Common myeloid progenitor, CD34-positive (primary cell): ENCODE measurements at regions not wholly inside any gene's neighbourhood (a gene's known extent, or its start where the extent isn't known, plus 50 kb on each side); places are given as distances from the start of the nearest gene placed in this dataset.

Experiments used
- CTCF ChIA-PET: fragments of 350-600 bp; sonication (Branson Sonifier 250); formaldehyde crosslinking; loops from one replicate; lab custom pipeline; 2021; ENCODE audit warnings: antibody characterized with exemption; lab: Charles Lee
- POLR2A ChIA-PET: fragments of 350-600 bp; sonication (Branson Sonifier 250); formaldehyde crosslinking; loops from one replicate; lab custom pipeline; 2021; ENCODE audit warnings: antibody characterized with exemption; lab: Charles Lee
- DNase-seq, 3 donors: peaks; one replicate each; pipeline versions ENCODE4 v3.0.0 to v3.0.0-alpha.2; 2013
- H3K27ac ChIP-seq, 2 experiments: 1 replicate in 1 of 2; 2 replicates in 1 of 2; pipeline ENCODE4 v1.7.0; 2013; ENCODE audit warnings: inconsistent platforms in 2 of 2, low read length in 2 of 2, mild to moderate bottlenecking in 2 of 2, low read depth in 1 of 2, moderate library complexity in 1 of 2; ENCODE audit not compliant: severe bottlenecking in 2 of 2, insufficient read depth in 1 of 2, poor library complexity in 1 of 2
- H3K27me3 ChIP-seq, 5 experiments: replicated peaks in 2 of 5; 1 replicate in 3 of 5; 2 replicates in 2 of 5; pipeline versions ENCODE4 v1.6.1 to v1.7.0; 2013; ENCODE audit warnings: low read length in 4 of 5, mild to moderate bottlenecking in 2 of 5, moderate library complexity in 2 of 5, inconsistent platforms in 1 of 5; ENCODE audit not compliant: insufficient read depth in 5 of 5, control insufficient read depth in 4 of 5
- H3K36me3 ChIP-seq, 4 experiments: 1 replicate in 2 of 4; 2 replicates in 2 of 4; pipeline versions ENCODE4 v1.6.1 to v1.7.0; 2013; ENCODE audit warnings: low read length in 3 of 4, control low read depth in 1 of 4, mild to moderate bottlenecking in 1 of 4; ENCODE audit not compliant: control insufficient read depth in 4 of 4, insufficient read depth in 4 of 4
- H3K4me1 ChIP-seq, 4 experiments: 1 replicate in 3 of 4; 2 replicates in 1 of 4; pipeline versions ENCODE4 v1.6.1 to v1.7.1; 2013; ENCODE audit warnings: low read length in 3 of 4, mild to moderate bottlenecking in 3 of 4, control low read depth in 1 of 4, inconsistent platforms in 1 of 4, moderate library complexity in 1 of 4; ENCODE audit not compliant: control insufficient read depth in 4 of 4, insufficient read depth in 4 of 4; ENCODE audit errors: control extremely low read depth in 1 of 4
- H3K4me3 ChIP-seq, 7 experiments: 1 replicate in 4 of 7; 2 replicates in 3 of 7; pipeline versions ENCODE4 v1.5.1 to v1.7.0; 2013; ENCODE audit warnings: mild to moderate bottlenecking in 7 of 7, low read length in 6 of 7, moderate library complexity in 6 of 7, inconsistent platforms in 2 of 7, low read depth in 2 of 7, control low read depth in 1 of 7; ENCODE audit not compliant: insufficient read depth in 4 of 7, control insufficient read depth in 1 of 7; ENCODE audit errors: extremely low read depth in 1 of 7
- H3K9me3 ChIP-seq, 5 experiments: 1 replicate in 4 of 5; 2 replicates in 1 of 5; pipeline versions ENCODE4 v1.6.1 to v1.7.1; 2013; ENCODE audit warnings: low read length in 4 of 5, mild to moderate bottlenecking in 2 of 5, inconsistent platforms in 1 of 5, low read depth in 1 of 5, moderate library complexity in 1 of 5; ENCODE audit not compliant: control insufficient read depth in 4 of 5, insufficient read depth in 2 of 5; ENCODE audit errors: control extremely low read depth in 1 of 5
- WGBS: methylation state at CpG from one replicate; pipeline ENCODE4 v1.1.5; 2013; ENCODE audit not compliant: insufficient coverage; 5-methylcytosine and 5-hydroxymethylcytosine counted together

- no peak overlapping the region for H3K4me3 ChIP-seq
- H3K27me3 ChIP-seq = peaks cover 0 to 20% (median 8%) of the 10 kb centered on the region in 5 experiments
- H3K4me1 ChIP-seq = no peaks in the 10 kb centered on the region
- CTCF ChIA-PET = no interaction called here
- no peak for DNase-seq
- POLR2A ChIA-PET = no interaction called here
- WGBS = 40% methylated on average over 15 of the region's 28 CpGs
- H3K9me3 ChIP-seq = no peaks in the 10 kb centered on the region
- H3K36me3 ChIP-seq = no peaks in the 10 kb centered on the region
- H3K27ac ChIP-seq = no peak overlapping the region
Measured at GRCh38 chrX:781224-782204, 150.9 kb downstream of the SHOX start.

DNA sequence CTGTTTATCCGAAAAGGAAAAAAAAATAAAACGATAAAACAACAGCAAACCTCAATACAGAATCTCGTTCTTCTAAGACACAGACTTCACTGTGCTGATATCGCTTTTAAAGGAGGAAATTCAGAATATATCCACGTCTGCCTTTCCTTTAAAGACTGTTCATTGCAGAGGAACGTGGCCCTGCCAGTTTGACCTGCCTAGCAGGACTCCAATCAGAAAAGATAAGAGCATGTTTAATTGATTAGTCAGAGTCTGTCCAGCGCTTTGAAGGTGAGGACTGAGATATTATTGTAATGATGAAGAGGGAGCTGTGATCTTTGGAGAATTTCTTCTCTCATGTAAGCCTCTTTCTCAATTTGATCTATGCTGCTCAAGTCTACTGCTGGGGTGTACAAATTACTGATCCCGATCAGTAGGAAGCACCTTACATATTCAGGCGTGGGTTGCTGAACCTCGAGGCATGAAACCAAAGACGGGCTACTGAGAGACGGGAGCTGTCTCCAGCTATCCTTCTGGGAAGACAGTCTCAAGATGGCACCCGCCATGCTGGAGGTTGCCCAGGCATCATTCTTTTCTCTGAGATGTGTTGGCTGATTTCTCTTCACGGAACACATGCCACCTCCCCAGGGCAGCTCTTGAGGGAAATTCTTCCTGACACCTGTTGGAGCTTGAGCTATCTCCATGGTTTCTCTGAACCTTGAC lies 146.1 kb downstream of the SHOX start:
- no peaks in the 10 kb centered on the region for H3K36me3 ChIP-seq
- no peaks in the 10 kb centered on the region for H3K9me3 ChIP-seq
- H3K4me1 ChIP-seq = no peaks in the 10 kb centered on the region
- CTCF ChIA-PET = no interaction called here
- peaks cover 0 to 12% (median 9%) of the 10 kb centered on the region in 5 experiments for H3K27me3 ChIP-seq
- 84% methylated on average over 12 of the region's 14 CpGs for WGBS
- no peak for DNase-seq
- no peak overlapping the region for H3K4me3 ChIP-seq
- POLR2A ChIA-PET = no interaction called here
- no peak overlapping the region for H3K27ac ChIP-seq

DNA sequence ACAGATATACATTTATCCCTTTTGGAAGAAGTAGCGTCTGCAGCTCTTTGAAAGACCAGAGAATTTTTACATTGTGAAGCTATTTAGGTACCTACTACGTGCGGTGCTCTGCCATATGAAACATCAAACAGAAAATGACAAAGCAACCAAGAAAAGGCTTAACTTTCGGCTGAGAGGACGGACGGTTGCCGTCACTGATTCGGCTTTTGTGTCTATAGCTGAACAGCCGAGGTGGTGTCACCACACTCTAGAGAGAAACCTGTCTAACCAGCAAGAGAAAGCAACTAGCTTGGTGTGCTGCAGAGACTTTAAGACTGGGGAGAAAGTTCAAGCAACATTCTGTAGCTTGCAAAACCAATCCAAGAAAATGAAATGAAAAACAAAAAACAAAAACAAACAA lies 145.5 kb downstream of the SHOX start:
- Histone ChIP-seq H3K36me3 (no peaks in the 10 kb centered on the region), H3K9me3 (no peaks in the 10 kb centered on the region), H3K27me3 (peaks cover 0 to 7% (median 4%) of the 10 kb centered on the region in 5 experiments), H3K4me3 (no peak overlapping the region), H3K27ac (no peak overlapping the region), H3K4me1 (no peaks in the 10 kb centered on the region)
- WGBS = 79% methylated on average over 8 of the region's 9 CpGs
- CTCF ChIA-PET = no interaction called here
- POLR2A ChIA-PET = no interaction called here
- no peak for DNase-seq

GRCh38 chrX:774536-774935 lies 143.9 kb downstream of the SHOX start:
- H3K4me3 ChIP-seq = no peak overlapping the region
- ChIA-PET POLR2A (no interaction called here), CTCF (no interaction called here)

GRCh38 chrX:773292-774025 lies 142.9 kb downstream of the SHOX start:
- Histone ChIP-seq H3K27ac (no peak overlapping the region), H3K9me3 (no peaks in the 10 kb centered on the region), H3K4me1 (no peaks in the 10 kb centered on the region), H3K27me3 (peaks cover 0 to 7% (median 5%) of the 10 kb centered on the region in 5 experiments), H3K4me3 (no peak overlapping the region), H3K36me3 (no peaks in the 10 kb centered on the region)
- CTCF ChIA-PET = no interaction called here
- POLR2A ChIA-PET = no interaction called here
- DNase-seq = no peak
- 91% methylated on average over 4 of the region's 9 CpGs for WGBS

More at GRCh38 chrX:774536-774935, 143.9 kb downstream of the SHOX start:
- Histone ChIP-seq H3K27ac (no peak overlapping the region), H3K4me1 (no peaks in the 10 kb centered on the region), H3K27me3 (peaks cover 0 to 6% (median 4%) of the 10 kb centered on the region in 5 experiments), H3K36me3 (no peaks in the 10 kb centered on the region), H3K9me3 (no peaks in the 10 kb centered on the region)
- DNase-seq = no peak
- WGBS = 74% methylated on average over 8 of the region's 8 CpGs

DNA sequence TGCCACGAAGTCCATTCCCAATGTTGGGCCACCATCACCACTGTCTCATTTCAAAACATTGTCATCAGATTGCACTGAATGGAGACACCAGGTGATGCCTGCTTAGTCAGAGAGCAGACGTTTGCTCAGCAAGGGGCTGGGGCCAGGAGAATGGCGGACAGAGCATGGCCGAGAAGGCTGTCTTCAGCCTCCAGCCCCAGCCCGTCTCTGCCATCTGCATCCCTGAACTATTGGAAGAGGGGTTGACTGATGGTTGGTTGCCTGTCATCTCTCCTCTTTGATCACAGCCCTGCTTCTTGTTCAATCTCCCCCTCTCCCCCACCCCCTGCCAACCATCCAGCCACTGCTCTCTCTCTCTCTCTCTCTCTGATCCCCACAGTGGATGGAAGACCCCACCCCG lies 140.9 kb downstream of the SHOX start:
- POLR2A ChIA-PET = no interaction called here
- H3K27me3 ChIP-seq = peaks cover 0 to 7% (median 0%) of the 10 kb centered on the region in 5 experiments
- 81% methylated on average over 6 of the region's 6 CpGs for WGBS
- H3K4me1 ChIP-seq = no peaks in the 10 kb centered on the region
- CTCF ChIA-PET = no interaction called here
- H3K36me3 ChIP-seq = no peaks in the 10 kb centered on the region
- peak in 1 of 3 donors; percentile 7 for DNase-seq
- no peak overlapping the region for H3K27ac ChIP-seq
- H3K9me3 ChIP-seq = peaks cover 0 to 3% (median 0%) of the 10 kb centered on the region in 5 experiments
- no peak overlapping the region for H3K4me3 ChIP-seq
